ENCODE measurements at regions not wholly inside any gene's neighbourhood (a gene's known extent, or its start where the extent isn't known, plus 50 kb on each side); places are given as distances from the start of the nearest gene placed in this dataset.

DNA sequence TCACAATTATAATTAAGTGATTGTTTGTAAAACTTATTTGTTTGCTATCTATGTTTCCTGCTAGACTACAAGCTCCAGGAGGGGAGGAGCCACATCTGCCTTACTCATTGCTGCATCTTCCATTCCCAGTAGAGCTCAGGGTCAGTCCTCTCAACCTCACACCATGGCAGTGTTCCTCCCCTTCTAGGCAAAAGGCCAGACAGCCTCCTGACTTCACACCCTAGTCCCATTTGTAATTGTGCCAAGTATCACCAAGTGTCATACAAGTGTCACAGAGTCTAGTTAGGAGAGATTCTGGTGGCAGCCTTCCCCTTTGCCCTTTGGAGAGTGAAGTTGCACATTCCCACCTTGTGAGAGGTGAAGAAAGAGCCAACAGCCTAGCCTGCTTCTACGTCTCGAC lies 490.4 kb downstream of the INSC start:
- Mint-ChIP-seq H3K4me3 (no peak overlapping the region), H3K27ac (no peak overlapping the region), H3K9me3 (no peaks in the 10 kb centered on the region), H3K36me3 (no peaks in the 10 kb centered on the region), H3K4me1 (ENCODE audit: unreplicated experiment) (no peaks in the 10 kb centered on the region), H3K27me3 (peaks cover 4% of the 10 kb centered on the region)
- TF ChIP-seq CTCF (conservative IDR thresholded peaks at IDR 0.05) = no peak
- DNase-seq (ENCODE audit: extremely low spot score, unreplicated experiment) = no peak

DNA sequence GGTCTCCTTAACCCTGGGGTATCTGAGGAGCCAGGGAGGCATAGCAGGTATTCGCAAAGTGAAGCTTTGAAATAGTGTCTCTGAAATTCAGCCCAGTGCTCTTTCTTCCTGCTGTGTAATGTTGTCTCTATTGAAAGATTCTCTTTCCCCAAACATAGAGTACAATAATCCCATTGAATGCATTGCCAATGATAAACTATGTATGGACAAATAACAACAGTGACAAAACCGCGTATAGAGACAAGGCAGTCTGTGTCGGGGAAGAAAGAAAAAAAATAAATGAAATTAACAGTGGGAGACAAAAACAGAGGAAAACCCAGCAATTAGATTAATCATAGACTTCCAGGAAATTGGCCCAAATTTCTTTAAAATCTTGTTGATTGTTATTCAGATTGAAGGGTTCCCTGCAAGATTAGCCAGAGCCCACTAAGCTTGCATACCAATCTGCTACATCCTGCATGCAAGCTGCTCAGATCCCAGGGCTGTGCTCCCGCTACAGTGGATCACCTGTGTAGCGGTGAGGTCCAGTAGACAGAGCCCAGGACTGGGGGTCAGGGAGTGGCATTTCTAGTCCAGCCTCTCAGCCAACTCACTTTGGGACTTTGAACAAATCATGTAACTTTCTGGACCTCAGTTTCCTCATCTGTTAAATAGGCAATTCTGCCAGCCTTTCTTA lies 492.8 kb downstream of the INSC start:
- TF ChIP-seq CTCF (conservative IDR thresholded peaks at IDR 0.05) = no peak
- Mint-ChIP-seq H3K36me3 (no peaks in the 10 kb centered on the region), H3K27me3 (peaks cover 11% of the 10 kb centered on the region), H3K9me3 (no peaks in the 10 kb centered on the region), H3K4me3 (no peak overlapping the region), H3K27ac (no peak overlapping the region), H3K4me1 (ENCODE audit: unreplicated experiment) (no peaks in the 10 kb centered on the region)
- no peak for DNase-seq (ENCODE audit: extremely low spot score, unreplicated experiment)

GRCh38 chr11:15609445-15609844 lies 494.7 kb downstream of the INSC start:
- TF ChIP-seq CTCF (conservative IDR thresholded peaks at IDR 0.05) = no peak
- no peak overlapping the region for H3K27ac Mint-ChIP-seq
- DNase-seq (ENCODE audit: extremely low spot score, unreplicated experiment) = no peak
- no peak overlapping the region for H3K4me3 Mint-ChIP-seq
- no peaks in the 10 kb centered on the region for H3K4me1 Mint-ChIP-seq (ENCODE audit: unreplicated experiment)
- no peaks in the 10 kb centered on the region for H3K9me3 Mint-ChIP-seq
- peaks cover 11% of the 10 kb centered on the region for H3K27me3 Mint-ChIP-seq
- H3K36me3 Mint-ChIP-seq = no peaks in the 10 kb centered on the region

GRCh38 chr11:15610881-15611280 lies 496.2 kb downstream of the INSC start:
- no peak overlapping the region for H3K4me3 Mint-ChIP-seq
- no peaks in the 10 kb centered on the region for H3K9me3 Mint-ChIP-seq
- TF ChIP-seq CTCF (conservative IDR thresholded peaks at IDR 0.05) = no peak
- H3K27ac Mint-ChIP-seq = no peak overlapping the region
- H3K36me3 Mint-ChIP-seq = no peaks in the 10 kb centered on the region
- H3K4me1 Mint-ChIP-seq (ENCODE audit: unreplicated experiment) = peaks cover 9% of the 10 kb centered on the region
- peaks cover 7% of the 10 kb centered on the region for H3K27me3 Mint-ChIP-seq
- no peak for DNase-seq (ENCODE audit: extremely low spot score, unreplicated experiment)

GRCh38 chr11:15613251-15613650 lies 498.5 kb downstream of the INSC start:
- Mint-ChIP-seq H3K4me3 (no peak overlapping the region), H3K27me3 (peaks cover 7% of the 10 kb centered on the region)
- TF ChIP-seq CTCF (conservative IDR thresholded peaks at IDR 0.05) = no peak

GRCh38 chr11:15613789-15614188 lies 499.1 kb downstream of the INSC start:
- Mint-ChIP-seq H3K36me3 (no peaks in the 10 kb centered on the region), H3K4me1 (ENCODE audit: unreplicated experiment) (peaks cover 9% of the 10 kb centered on the region), H3K27me3 (peaks cover 7% of the 10 kb centered on the region), H3K27ac (no peak overlapping the region), H3K9me3 (no peaks in the 10 kb centered on the region), H3K4me3 (no peak overlapping the region)
- no peak for TF ChIP-seq CTCF (conservative IDR thresholded peaks at IDR 0.05)
- no peak for DNase-seq (ENCODE audit: extremely low spot score, unreplicated experiment)

More at GRCh38 chr11:15613251-15613650, 498.5 kb downstream of the INSC start:
- Mint-ChIP-seq H3K4me1 (ENCODE audit: unreplicated experiment) (peaks cover 9% of the 10 kb centered on the region), H3K36me3 (no peaks in the 10 kb centered on the region), H3K27ac (no peak overlapping the region), H3K9me3 (no peaks in the 10 kb centered on the region)
- no peak for DNase-seq (ENCODE audit: extremely low spot score, unreplicated experiment)

Measured in type B pancreatic cell (in vitro differentiated cells).